ENCODE measurements at regions not wholly inside any gene's neighbourhood (a gene's known extent, or its start where the extent isn't known, plus 50 kb on each side); places are given as distances from the start of the nearest gene placed in this dataset.

DNA sequence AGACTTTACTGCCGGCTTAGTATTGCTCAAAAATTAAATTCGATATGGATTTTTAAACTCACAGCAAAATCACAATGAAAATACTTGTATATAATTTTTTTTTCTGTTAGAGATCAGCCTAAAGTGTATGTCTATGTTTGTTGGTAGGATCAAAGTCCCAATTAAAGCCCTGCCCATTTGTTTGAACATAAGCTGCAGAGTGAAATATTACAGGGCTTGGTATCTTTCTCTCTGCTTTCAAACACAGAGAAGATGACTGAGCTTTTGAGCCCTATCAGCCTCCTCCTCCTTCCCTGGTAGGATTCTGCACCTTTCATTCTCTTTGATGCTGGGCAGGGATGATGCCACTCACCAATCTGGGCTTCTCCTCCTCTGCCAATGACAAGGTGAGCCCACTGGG is 345.4 kb downstream of the PPP1R2C start:
- no peak for TF ChIP-seq TCF12 (IDR thresholded peaks at IDR 0.05; ENCODE audit: low read depth)
- TF ChIP-seq NFIC (IDR thresholded peaks at IDR 0.05) = no peak
- TF ChIP-seq EP300 (IDR thresholded peaks at IDR 0.05; ENCODE audit: borderline replicate concordance) = no peak
- no peak for TF ChIP-seq ZBTB7A (IDR thresholded peaks at IDR 0.05; ENCODE audit: low read depth)
- no peak for TF ChIP-seq CEBPB (IDR thresholded peaks at IDR 0.05)
- no peak for TF ChIP-seq CREB1 (IDR thresholded peaks at IDR 0.05; ENCODE audit: low read depth)
- TF ChIP-seq, protein P1, sequence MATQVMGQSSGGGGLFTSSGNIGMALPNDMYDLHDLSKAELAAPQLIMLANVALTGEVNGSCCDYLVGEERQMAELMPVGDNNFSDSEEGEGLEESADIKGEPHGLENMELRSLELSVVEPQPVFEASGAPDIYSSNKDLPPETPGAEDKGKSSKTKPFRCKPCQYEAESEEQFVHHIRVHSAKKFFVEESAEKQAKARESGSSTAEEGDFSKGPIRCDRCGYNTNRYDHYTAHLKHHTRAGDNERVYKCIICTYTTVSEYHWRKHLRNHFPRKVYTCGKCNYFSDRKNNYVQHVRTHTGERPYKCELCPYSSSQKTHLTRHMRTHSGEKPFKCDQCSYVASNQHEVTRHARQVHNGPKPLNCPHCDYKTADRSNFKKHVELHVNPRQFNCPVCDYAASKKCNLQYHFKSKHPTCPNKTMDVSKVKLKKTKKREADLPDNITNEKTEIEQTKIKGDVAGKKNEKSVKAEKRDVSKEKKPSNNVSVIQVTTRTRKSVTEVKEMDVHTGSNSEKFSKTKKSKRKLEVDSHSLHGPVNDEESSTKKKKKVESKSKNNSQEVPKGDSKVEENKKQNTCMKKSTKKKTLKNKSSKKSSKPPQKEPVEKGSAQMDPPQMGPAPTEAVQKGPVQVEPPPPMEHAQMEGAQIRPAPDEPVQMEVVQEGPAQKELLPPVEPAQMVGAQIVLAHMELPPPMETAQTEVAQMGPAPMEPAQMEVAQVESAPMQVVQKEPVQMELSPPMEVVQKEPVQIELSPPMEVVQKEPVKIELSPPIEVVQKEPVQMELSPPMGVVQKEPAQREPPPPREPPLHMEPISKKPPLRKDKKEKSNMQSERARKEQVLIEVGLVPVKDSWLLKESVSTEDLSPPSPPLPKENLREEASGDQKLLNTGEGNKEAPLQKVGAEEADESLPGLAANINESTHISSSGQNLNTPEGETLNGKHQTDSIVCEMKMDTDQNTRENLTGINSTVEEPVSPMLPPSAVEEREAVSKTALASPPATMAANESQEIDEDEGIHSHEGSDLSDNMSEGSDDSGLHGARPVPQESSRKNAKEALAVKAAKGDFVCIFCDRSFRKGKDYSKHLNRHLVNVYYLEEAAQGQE (IDR thresholded peaks at IDR 0.05; ENCODE audit: low read depth) = no peak
- TF ChIP-seq RAD21 (IDR thresholded peaks at IDR 0.05; ENCODE audit: low read depth) = no peak
- TF ChIP-seq TAF1 (IDR thresholded peaks at IDR 0.05; ENCODE audit: low read depth) = no peak
- no peak for TF ChIP-seq YY1 (IDR thresholded peaks at IDR 0.05; ENCODE audit: low read depth)
- TF ChIP-seq, protein P2, sequence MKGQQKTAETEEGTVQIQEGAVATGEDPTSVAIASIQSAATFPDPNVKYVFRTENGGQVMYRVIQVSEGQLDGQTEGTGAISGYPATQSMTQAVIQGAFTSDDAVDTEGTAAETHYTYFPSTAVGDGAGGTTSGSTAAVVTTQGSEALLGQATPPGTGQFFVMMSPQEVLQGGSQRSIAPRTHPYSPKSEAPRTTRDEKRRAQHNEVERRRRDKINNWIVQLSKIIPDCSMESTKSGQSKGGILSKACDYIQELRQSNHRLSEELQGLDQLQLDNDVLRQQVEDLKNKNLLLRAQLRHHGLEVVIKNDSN (IDR thresholded peaks at IDR 0.05) = no peak
- TF ChIP-seq, protein P3, sequence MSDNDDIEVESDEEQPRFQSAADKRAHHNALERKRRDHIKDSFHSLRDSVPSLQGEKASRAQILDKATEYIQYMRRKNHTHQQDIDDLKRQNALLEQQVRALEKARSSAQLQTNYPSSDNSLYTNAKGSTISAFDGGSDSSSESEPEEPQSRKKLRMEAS (IDR thresholded peaks at IDR 0.05) = no peak
- no peak for TF ChIP-seq FOXM1 (IDR thresholded peaks at IDR 0.05; ENCODE audit: borderline replicate concordance, low read depth)

Measured in Ishikawa (cell line).